GM18508 (cell line): ENCODE measurements at regions not wholly inside any gene's neighbourhood (a gene's known extent, or its start where the extent isn't known, plus 50 kb on each side); places are given as distances from the start of the nearest gene placed in this dataset.
A peak's percentile ranks its signal among the peaks of the same experiment; 100 is the strongest.

Experiments used
- ATAC-seq: cut with Tn5 transposase; IDR thresholded peaks from one replicate; pipeline ENCODE4 v1.9.1; 2021; ENCODE audit warnings: moderate number of reproducible peaks; ENCODE audit not compliant: insufficient read depth, unreplicated experiment

- peak; percentile 72 for ATAC-seq
Observed at GRCh38 chr2:125455110-125455509, 1200.8 kb upstream of the GYPC start.

DNA sequence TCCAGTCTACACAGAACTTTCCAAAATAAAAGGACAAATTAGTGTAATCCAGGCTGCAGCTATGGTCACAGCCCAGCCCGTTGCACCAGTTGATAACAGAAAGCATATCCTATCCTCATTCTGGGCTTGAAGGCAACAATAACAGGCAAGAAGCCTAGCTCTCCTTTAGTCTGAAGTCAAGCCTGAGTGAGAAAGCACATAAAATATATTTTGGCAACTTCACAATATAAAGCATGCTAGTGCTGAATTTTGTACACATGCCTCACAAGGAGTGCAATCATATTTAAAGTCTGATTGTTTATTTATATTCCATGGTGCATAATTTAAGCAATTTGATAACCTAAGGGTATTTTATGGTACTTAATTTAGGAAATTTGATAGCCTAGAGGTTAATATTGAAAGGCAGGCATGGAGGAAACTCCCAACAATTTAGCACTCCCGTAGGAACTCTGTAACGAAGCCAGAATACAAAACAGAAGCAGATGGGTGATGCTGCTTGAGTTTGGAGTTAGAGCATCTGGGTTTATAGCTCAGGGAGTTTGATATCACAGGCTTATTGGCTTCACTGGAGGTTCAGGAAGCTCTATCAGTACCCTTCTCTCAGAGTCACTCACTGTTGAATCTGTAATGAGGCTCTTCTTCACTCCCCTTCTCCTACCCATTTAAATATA is 1199.1 kb upstream of the GYPC start:
- ATAC-seq = no peak

DNA sequence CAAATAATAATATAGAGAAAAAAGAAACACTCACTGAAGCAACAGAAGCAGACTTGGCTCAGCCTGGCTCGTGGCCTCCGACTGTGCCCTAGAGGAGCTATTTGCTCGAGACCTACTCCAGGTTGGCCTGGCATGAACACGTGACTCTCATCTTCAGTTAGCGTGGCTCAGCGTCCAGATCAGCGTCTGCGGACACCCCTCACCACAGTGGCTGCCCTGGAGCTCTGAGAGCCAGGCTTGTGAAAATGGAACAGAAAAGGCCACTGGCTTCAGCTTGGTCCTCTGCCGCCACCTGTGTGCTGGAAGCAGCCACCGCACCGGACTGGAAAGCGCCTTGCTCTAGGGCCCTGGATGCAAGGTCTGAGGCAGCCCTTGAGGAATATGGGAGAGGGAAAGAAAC is 1184.0 kb upstream of the GYPC start:
- ATAC-seq = no peak

DNA sequence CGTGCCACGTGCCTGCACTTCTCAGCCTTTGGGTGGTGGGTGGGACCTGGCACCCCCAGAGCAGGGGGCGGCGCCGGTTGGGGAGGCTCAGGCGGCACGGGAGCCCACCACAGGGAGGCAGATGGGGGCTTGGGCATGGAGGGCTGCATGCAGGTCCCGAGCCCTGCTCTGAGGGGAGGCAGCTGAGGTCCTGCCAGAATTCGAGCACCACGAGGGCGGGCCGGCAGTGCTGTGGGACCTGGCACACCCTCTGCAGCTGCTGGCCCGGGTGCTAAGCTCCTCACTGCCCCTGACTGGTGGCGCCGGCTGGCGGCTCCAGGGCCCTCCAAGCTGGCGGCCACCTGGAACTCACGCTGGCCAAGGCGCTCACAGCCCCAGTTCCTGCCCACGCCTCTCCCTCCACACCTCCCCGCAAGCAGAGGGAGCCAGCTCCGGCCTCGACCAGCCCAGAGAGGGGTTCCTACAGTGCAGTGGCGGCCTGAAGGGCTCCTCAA is 1176.8 kb upstream of the GYPC start:
- ATAC-seq = no peak

GRCh38 chr2:125490308-125490707 is 1165.7 kb upstream of the GYPC start:
- no peak for ATAC-seq

DNA sequence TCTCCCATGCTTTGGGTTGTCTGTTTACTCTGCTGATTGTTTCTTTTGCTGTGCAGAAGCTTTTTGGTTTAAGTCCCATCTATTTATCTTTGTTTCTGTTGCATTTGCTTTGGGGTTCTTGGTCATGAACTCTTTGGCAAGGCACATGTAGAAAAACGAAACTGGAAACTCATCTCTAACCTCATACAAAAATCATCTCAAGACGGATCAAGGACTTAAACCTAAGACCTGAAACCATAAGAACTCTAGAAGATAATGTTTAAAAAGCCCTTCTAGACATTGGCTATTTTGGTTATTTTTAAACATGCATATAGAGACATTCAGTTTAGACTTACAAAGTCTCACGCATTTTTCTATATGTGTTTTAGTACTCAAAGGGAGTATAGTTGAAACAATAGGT is 1164.3 kb upstream of the GYPC start:
- ATAC-seq = no peak

- ATAC-seq = no peak
Observed at GRCh38 chr2:125512313-125512712, 1143.6 kb upstream of the GYPC start.

DNA sequence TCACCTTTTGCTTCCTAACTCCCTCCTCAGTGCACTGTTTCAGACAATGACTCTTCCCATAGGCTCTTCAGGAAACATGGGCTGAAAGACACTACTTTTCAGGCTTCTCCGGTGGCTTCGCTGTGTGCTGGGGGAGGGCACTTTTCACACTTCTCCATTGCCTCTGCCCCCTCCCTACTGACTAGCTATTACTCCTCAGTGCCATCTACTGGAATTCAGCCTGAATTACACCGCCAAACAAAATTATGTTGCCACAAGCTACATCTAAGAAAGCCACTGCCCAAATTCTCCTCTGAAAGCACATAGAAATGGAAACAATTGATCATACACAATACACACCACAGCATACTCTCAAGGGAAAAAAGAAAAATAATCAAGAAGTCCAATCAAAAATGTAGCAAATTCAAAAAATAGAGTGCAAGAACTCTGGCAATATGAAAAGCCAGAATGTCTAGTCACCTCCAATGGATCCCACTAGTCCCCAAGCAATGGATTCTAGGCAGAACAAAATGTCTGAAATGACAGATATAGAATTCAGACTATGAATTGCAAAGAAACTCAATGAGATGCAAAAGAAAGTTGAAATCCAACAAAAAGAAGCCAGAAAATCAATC is 1139.4 kb upstream of the GYPC start:
- no peak for ATAC-seq

DNA sequence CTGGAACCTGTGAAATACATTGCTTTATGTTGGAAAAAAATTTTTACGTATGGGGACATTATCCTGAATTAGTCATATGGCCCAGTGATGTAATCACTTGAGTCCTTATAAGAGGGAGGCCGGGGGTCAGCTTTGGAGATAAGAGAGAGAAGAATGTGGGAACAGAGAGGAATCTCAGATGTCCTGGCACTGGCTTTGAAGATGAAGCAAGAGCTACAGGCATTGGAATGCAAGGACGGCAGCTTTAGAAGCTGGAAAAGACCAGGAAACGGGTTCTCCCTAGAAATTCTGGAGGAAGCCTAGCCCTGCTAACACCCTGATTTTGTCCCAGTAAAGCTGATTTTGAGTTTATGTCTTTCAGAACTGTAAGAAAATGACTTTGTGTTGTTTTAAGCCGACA is 1129.9 kb upstream of the GYPC start:
- ATAC-seq = no peak

DNA sequence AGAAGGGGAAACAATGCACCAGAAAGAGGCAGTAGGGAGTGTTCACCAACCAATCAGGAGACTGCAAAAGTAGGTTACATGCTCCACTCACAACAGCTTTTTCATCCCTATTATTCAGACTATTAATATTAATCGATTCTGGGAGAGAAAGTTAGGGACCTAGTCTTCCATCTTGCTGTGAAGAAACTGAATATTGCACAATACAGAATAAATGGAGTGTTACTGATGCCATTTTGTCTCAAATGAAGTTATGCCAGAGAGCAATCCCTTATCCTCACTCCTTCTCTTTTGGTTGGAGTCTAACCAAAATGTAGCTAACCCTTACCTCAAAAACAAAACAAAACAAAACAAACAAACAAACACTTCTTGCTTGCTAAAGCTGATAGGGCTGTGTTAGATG is 1120.9 kb upstream of the GYPC start:
- ATAC-seq = no peak

GRCh38 chr2:125543968-125544514 is 1111.9 kb upstream of the GYPC start:
- no peak for ATAC-seq

- ATAC-seq = no peak
Observed at GRCh38 chr2:125553768-125554167, 1102.2 kb upstream of the GYPC start.

GRCh38 chr2:125554956-125555355 is 1101.0 kb upstream of the GYPC start:
- no peak for ATAC-seq

DNA sequence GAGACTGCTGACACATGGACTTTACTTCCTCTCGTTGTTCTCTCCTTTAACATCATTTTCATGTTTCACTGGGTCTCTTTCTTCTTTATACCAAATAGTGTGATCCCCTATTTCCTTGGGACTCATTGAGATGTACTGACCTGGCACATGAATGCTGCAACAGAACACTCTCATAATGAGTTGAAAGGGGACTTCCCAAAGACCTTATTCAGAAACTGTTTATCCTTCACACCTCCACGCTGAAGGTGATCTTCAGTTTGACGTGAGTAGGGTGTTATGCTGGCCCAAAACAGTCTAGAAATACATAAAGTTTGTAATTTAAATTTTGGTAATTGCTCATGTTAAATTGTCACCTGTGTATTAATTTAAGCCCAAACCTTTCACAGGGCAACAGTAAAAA is 1096.8 kb upstream of the GYPC start:
- ATAC-seq = no peak

DNA sequence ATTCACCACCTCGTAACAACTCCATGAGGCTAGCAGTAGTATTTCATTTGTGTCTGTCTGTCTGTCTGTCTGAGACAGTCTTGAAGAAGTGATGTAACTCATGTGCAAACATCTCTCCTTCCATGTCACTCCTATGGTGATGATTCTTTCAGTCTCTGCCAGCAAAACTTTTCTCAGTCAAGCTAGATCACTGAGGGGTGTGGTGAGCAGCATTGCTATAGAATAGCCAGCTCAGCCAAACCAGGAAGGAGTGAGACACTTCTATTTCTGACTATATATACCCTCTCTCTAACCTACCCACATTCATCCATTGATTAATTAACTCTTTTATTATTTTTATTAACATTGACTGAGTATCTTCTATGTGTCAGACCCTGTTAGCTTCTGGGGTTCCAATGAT is 1095.1 kb upstream of the GYPC start:
- no peak for ATAC-seq

- ATAC-seq = no peak
Observed at GRCh38 chr2:125561302-125561701, 1094.7 kb upstream of the GYPC start.

DNA sequence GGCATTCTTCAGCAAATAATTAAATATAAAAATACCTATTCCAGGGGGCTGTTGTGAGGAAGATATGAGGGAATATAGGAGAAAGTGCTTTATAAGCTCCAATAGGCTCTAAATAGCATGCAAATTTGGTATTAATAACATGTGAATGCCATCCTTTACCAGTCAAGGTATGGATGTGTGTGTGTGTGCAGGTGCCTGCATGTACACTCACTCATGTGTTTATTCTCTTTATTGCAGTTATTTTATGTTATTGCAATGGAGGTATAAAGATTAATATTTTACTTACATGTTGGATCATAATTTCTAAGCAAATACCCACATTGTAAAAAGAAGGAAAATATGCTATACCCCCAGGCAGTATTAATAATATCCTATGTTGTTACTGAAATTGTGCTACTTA is 1093.0 kb upstream of the GYPC start:
- ATAC-seq = no peak

DNA sequence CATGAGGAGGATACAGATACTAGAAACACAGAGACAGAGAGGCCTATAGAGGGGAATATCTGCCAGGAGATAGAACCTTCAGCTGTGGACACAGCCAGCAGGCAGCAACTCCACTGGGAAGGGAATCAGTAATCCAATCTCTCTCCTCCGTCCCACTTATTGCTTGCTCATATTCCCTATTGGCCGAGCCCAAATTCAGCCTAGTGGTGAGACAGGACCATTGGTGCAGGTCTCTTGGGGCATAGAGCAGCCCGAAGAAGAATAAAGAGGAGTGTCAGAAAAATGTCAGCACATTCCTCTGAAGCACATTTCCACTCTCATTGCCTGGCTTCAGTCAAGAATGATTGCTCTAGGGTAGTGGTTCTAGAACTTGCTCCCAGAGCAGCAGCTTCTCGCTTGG is 1091.5 kb upstream of the GYPC start:
- ATAC-seq = no peak

DNA sequence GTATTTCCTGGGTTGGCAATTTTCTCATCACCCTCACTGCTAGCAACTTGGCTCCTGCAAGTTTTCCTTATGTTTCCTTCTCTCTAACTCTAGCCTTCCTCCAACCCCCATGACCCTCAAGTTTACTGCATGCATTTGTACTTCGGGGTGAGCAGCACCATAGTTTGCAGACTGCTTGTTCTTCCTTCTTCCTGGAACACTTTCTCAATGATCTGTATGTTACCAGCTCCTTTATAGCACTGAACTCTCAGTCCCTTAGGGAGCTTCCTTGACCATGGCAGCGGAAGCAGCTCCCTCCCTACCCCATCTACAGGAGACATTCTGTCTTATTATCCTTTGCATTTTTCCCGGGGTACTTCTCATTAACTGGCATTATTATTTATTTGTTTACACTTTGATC is 1089.5 kb upstream of the GYPC start:
- no peak for ATAC-seq

GRCh38 chr2:125567100-125567499 is 1088.9 kb upstream of the GYPC start:
- ATAC-seq = no peak

DNA sequence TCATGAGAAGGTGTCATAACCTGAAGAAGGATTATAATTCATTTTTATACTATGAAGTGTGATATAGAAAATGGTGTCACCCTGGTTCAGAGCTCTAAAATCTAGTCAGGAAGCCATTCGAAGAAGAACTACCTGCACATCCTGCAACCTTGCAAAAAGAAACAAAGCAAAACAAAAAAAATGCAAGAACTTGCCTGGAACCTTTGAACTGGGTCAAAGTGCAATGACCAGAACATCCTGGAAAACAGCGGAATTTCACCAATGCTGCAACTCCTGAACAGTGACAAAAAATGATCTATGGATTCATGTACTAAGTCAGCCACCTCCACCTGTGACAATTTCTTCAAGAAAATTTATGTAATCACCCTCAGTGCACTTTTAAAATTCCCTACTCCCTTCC is 1083.3 kb upstream of the GYPC start:
- ATAC-seq = no peak

DNA sequence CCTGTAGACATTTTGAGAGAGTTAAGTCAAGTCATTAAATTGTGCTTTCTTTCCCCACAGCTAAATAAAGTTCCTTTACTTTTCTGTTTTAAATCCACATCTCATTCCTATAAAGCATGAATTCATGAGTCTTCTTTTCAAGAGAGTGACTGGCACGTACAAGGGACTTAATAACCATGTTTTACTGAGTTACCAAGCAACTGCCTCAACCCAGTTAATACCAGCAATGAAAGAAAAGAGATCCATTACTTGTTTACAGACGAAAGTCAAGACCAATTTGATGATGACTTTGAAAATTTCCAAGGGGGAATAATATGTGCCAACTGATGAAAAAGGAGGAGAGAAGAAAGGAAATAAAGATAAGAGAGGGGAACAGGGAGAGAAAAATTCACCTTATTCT is 1082.5 kb upstream of the GYPC start:
- no peak for ATAC-seq
